Kidney tubule cell (primary cell): ENCODE measurements at regions not wholly inside any gene's neighbourhood (a gene's known extent, or its start where the extent isn't known, plus 50 kb on each side); places are given as distances from the start of the nearest gene placed in this dataset.
A peak's percentile ranks its signal among the peaks of the same experiment; 100 is the strongest.

Experiments
- DNase-seq: peaks from one replicate; pipeline ENCODE4 v3.0.0-alpha.2; 2018; ENCODE audit warnings: low spot score

DNA sequence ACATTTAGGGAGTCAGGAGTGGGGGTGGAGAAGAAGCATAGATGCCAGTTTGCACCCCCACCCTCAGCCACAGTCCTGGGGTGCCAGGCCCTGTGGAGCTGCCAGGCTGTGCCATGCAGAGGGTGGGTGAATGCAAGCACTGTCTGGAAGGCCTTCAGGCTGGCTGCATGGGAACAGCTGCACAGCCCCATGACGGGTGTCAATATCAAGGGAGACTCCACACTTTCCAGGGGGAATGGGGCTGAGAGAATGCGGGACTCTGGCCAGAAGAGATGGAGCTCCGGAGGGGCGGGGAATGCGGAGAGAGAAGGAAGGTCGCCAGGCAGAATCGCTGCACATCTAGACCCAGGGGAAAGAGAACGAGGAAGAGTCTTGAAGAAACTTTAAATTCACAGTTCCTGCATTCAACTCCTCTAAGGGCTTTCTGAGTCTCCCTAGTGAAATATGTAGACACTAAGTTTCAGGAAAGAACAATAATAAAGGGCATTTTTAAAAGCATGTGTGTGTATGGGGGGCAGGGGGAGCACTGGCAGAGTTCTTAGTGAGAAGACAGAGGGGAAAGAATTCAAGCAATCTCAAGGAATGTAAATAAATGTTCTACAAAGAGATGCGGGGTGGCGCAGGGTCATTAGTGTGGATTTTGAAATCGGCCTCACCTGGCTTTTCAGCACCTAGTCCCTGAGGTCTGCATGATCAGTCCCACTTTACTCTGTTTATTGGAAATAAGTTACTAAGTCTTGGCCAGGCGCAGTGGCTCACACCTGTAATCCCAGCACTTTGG lies 59.1 kb downstream of the BOD1 start:
- DNase-seq: no peak

DNA sequence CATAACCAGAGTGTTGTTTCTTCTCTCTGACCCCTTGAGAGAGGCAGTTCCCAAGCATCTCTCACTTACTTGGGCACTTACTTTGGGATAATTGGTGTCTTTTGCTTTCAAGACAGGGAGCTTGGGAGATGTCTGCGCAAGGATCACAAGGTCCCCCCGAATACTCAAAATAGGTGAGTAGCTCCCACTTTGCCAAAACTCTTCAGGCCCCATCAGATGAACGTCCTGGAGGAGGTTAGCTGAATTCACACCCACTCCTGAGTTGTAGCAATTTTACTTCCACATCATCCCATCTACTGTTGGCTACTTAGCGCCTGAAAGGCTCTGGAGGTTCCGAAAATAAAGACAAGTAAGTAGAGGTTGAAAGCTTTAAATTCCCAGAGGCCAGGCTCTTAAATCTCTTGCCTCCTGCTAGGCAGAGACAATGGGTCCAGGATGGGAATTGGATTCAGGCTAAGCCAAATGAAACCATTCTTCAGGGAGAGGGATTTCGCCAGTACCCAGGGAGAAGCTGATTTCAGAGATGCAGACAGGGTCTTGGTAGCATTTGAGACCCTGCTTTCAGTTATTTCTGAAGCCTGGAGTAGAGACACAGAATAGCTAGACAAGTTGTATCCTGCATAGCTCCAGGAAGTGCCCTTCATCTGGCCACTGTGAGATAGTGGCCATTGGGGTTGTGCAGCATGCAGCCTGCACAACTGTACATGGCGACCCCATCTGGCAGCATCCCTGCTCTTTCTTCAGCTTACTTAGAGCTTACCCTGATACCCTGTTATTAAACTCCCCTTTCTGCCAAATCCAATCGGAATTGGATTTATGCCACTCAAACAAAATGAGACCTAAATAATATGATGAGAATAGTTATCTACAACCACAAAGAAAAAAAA lies 60.1 kb downstream of the BOD1 start:
- DNase-seq: no peak

DNA sequence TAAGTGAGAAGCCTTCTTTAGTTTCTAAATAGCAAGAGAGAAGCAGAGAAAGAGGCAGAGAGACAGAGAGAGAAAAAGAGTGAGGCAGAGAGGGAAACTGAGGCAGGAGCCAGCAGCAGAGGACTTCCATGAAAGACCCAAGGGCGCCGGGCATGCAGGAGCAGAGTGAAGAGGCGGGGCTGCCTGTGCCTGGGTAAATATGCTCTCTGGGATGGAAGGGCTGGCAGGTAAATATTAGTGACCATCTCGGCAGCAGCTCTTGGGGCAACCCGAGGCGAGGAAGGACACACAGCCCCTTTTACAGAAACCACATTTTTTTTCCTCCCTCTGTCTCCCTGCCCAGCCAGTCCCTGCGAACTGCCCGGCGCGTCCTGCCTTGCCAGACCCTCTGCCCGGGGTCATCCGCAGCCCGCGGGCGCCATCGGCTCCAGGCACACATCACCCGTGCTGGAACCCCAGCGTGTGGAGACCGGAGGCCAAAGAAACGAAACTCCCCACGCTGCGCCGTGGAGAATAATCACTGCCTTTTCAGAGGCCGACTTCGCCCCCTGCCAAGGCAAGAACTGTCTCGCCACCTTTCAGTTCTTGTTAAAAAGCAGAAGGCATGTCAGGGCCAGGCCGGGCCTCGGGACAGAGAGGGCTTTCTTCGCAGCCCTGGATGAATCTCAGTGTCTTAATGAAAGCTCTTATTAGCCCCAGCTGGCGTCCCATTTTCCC lies 61.3 kb downstream of the BOD1 start:
- DNase-seq: no peak

DNA sequence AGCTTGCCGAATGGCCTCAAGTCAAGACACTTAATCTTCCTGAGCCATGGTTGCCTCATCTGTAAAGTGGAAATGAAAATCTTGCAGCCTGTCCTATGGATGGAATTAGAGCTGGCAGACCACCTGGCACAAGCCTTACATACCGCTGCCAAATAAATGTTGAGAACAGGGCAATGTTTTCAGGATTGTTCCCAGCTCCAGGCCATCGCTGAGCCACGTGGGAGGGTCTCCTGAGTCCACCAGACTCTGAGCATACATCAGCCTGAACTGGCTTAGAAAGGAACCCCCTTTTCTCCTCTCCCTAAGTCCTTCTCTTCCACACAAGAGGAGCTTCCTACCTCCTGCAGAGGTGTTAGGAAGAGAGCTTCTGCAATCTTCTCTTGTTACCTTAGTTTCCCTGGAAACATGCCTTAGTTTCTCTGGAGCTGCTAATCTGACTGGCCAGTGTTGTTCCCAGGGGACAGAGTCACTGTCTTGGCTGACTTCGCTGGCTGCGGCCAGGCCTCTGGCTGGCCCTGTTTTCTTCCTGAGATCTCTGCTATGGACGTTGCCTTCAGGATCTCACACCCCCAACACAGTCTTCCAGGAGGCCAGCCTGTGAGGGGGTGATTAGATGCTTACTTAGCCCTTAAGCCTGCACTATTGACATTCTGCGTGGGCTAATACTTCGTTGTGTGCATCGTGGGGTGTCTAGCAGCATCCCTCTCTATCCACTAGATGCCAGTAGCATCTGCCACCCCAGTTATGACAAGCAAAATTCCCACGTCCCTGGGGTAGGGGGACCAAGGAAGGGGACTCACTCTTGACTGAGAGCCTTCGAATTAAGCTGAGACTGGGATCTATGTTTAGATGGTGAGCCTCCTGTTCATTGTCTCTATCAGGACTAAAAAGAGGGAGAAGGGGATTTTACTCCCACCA lies 62.2 kb downstream of the BOD1 start:
- no peak for DNase-seq

DNA sequence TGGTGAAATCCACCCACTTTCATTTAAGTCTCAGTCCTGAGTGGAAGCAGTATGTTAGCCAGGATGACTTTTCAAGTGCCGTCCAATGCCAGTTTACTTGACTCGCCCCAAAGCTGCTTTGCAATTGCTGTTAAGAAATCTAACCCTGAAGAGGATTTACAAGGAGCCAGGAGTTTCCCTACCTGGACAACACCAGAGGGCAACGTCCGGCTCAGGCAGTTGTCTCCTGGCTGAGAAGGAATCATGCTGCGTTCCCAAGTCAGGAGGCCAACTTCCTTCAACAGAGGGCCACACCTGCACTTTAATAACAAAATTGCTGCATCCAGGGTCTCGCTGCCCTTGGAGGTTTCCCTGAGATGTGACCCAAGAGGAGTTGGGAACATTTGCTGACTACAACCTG lies 65.8 kb downstream of the BOD1 start:
- no peak for DNase-seq

DNA sequence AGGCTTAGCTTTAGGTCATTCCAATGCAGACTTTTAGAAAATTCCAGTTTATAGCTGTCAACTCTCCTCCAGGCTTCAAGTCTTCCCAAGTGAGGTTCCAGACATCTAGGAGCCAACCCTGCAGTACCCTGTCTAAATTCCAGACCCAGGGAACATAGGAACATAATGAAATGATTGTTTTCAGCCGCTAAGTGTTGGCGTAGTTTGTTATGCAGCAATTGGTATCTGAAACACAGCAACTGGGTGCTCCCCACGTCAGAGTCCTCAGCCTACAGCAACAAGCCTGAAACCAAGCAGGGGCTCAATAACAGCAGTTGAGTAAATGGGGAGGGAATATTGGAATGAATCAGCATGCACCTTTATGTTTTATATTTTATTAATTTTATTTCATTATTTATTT lies 66.8 kb downstream of the BOD1 start:
- DNase-seq: no peak

DNA sequence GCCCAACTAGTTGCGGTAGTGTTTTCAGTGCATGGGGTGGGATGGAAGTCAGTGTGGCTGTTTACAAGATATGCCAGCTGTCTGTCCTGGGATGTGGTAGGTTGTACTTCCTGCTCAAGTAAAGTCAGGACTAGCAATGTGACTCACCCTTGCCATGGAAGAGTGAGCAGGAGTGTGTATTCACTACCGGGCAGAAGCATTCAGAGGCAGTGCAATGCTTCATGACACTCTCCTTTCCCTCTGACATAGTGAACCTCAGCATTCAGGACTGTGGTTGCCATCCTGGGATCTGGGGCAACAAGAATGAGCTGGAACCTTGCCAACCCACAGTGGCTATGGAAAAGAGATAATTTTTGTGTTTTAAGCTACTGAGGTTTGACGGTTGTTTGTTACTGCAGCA lies 68.9 kb downstream of the BOD1 start:
- peak; percentile 98 for DNase-seq

DNA sequence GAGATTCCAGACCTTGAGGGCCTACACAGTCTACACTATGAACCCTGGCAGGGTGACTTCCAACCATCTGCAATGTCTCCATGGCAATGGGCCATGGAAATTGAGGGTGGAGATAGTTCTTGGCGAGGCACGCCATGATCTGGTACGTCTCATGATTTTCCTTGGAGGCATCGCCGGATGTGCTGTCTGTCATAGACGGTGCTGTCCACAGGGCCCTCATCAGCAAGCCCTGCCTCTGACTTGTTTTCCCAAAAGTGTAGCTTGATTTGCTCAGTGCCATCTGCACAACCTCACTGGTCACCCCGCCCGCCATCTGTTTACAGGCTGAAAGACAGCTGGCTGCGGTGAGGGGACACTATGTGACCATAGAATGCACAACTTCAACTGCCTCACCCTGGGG lies 73.5 kb downstream of the BOD1 start:
- no peak for DNase-seq

DNA sequence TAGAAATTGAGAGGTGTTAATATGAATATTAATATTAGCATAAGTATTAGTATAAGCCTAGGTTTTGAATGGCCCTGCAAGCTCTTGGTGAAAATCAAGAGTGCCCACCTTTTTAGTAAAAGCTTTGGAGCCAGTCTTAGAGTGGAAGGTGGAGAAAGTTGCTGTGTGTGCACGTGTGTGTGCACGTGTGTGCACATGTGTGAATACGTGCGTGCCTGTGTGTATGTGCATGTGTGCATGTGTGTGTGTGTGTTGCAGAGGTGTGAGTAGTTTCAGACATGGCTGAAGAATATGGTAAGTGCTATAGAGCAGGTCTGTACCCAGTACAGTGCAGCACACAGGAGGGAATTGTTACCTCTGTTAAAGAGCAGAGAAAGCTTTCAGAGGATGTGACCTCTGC lies 74.3 kb downstream of the BOD1 start:
- DNase-seq: no peak

DNA sequence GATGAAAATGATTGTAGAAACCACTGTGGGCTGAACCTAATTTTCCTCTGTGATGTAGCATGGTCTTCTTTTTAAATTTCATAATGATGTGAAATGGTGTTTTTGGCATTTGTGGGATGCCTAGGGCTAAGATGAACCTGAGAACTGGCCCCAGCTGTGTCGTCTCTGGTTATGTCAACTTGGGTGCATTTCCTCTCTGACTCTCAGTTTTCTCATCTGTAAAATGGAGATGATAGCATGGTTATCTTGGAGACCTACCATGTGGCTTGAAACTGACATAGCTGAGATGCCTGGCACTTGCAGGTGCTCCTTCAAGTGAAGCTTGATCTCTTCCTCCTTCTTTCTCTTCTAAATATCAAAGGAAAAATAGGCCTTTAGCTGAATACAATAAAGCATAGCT lies 77.8 kb downstream of the BOD1 start:
- DNase-seq: no peak

DNA sequence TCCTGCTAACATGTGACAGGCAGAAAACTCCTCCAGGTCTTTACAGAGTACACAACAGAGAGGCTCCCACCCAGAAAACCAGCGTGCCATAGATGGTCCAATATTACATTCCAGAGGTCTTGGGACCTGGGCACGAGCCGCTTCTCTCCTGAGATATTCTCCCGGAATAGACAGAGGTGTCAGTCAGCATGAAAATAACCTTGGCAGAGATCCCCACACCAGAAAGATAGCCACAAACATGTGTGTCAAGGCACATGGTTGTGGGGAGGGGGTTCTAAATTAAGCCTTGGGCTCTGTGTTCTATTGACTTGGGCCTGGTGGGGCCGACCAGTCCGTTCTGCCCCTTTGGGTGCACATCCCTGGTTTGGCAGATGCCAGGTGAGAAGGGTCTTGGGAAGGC lies 78.4 kb downstream of the BOD1 start:
- DNase-seq: no peak

DNA sequence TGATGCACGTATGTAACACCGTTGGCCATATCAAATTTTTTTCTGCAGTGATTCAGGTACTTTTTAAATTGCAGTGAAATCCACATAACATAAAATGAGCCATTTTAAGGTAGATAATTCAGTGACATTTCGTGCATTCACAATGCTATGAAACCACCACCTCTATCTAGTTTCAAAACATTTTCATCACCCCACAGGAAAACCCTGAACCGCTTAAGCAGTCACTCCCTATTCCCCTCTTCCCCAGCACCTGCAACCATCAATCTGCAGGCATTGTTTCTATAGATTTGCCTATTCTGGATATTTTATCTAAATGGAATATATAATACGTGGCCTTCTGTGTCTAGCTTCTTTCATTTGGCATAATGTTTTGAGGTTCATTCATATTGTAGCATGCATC lies 79.2 kb downstream of the BOD1 start:
- no peak for DNase-seq

DNA sequence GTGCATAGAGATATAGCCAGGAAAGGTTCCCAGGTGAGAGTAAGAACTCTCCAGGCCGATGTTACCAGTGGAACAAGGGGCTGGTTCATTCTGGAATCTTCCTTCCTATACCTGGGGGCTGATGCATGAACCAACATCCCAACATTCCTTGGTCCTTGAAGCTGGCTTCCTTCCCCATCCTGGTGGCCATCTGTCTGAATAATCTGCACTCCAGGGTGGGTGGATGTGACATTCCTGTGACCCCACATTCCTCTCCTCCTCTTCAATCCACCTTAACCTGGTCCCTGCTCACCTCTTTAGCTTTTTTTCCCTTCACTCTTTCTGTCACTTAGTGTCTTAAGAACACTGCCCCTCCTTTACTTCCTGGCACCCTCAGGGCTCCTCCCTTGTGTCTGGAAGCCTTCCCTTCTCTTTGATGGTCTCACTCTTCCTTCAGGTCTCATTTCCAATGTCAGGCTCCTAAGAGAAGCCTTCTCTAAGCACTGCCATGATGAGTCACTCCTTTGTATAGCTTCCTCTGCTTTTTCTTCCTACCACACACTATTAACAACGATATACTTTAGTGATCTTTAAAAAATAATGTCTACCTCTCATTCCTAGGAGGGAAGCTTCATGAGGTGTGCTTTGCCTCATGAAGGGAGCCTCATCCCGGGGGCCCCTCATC lies 80.3 kb downstream of the BOD1 start:
- no peak for DNase-seq

DNA sequence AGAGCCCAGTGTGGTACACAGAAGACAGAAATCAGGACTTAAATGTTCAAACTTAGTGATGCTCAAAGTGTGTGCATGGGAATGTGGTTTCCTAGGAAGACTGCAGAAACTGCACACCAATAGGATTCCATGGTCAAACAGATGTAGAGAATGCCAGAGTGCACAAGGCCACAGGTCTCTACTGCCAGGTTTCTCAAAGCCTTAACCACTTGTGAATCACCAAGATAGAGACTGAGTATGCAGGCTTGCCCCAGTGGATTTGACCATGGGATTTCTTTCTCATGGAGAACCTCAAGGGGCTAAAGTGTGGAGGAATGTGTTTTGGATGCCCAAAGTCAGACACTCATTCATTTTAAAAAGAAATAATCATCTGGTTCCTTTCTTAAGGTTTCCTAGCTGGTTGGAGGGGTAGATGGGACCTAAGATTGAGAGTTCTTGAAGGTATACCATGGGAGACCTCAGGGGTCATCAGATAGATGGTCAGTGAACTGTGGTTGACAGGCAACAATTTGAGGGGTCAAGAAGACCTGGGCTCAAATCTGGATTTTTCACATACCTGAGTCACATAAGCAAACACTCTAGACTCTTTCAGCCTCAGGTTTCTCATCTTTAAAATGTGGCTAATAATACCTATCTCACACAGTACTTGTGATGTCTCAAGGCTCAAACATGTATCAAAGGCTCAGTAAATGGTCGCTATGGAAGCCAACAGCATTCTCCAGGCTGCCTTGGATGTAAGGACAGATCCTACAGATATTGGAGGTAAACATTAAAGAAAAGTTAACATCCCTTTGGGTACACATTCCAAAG lies 81.1 kb downstream of the BOD1 start:
- DNase-seq: no peak

DNA sequence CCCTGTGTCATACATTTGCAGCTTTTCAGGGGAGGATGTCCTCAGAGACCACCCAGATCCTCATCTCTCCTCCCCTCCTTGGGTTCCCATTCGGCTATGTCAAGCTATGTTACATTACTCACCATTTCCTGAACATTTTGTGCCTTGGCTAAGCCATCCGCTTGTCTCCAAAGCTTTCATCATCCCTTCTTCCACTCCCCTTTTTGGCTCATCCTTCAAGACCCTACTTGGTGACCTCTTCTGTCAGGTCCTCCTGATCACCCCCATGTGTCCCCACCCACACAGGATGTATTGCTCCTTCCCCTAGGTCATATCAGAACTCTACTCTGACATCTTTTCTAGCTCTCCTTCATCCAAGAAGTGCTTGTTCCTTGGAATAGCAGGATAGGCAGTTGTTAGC lies 81.8 kb downstream of the BOD1 start:
- no peak for DNase-seq

DNA sequence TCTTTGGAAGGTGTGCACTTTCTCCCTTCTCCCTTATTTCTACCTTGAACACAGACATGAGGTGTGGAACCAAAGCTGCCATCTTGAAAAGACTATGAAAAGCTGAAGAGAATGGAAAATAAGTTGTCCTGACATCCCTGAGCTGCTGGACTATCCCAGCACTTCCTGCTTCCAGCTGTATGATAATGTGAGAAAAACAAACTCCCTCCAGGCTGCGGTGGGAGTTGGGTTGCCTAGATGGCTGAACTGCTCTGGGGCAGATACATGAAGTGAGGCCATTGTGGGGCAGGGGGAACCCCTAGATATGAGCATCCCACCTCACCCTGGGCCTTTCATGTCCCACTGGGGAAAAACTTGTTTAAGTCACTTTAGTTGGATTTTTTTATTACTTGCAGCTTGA lies 82.4 kb downstream of the BOD1 start:
- no peak for DNase-seq

DNA sequence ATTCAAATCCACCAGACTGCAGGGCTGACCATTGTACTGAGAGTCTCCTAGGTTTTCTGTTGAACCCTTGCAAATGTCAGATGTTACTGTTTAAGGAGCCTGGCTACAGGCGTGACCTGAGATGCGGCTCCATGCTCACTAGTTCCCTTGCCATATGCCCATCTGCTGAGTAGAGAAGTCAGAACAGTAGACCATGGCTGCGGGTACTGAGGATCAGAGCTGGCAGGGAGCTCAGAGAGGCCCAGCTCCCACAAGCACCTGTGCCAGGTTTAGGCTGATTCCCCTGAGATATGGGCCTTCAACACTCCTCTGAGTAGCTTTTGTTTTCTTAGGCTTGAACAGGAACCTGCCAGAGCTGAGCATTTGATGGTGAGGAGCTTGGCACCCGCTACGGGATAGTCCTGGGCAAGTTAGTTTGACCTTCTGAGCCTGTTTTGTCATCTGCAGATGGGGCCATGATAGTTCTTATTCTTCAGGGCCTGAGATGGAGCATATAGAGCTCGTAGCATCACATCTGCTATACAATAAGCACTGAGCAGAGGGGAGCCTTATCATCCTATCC lies 83.7 kb downstream of the BOD1 start:
- DNase-seq: no peak

DNA sequence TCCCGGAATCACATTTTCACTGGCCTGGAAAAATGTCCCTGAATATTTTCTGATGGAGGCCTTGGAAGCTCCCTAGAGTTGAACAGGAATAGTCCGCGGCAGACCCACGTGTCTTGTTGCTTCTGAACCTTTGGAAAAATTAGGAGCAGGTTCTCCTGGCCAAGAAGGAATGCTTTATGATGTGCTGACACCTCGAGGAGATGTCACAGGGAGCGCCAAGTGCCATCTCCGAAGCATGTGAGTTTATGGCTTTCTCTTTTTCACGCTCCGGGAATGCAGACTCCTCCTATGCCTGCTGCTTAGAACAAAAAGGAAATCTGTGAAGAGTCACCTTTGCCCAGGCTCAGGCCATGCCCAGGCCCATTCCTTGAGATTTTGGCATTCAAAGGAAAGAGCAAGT lies 84.6 kb downstream of the BOD1 start:
- DNase-seq: no peak

DNA sequence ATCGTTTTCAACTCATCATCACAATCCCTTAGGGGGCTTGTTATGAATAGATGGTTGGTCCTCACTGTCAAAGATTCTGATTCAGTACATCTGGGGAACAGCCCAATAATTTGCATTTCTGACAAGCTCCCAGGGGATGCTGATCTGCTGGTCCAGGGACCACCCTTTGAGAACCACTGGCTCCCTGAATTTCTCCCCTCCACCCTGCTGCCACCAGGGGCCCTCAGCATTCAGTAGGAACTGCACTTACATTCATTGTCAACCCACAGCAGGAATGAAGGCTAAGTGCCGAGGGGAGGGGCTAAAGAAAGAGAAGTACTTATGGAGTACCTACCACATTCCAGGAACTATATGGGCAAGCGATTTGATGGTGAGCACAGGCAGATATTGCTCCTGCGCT lies 85.9 kb downstream of the BOD1 start:
- no peak for DNase-seq

DNA sequence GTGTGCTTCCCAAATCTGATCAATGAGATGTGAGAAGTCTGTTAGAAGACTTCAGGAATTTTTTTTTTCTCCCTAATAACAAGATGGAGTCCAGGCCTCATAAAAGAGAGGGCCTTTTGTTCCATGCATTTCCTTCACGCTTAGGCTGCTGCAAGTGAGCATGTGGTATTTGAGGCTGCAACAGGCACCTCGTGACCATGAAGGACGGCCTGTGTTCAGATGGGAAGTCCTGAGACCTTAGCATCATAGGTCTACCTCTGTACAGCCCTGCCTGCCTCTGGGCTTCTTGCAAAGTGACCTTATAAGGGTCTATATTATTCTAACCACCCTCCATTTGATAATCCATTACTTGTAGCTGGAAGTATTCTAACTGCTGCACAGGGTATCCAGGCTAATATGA lies 86.6 kb downstream of the BOD1 start:
- no peak for DNase-seq
